GM21717 (cell line): ENCODE measurements at regions not wholly inside any gene's neighbourhood (a gene's known extent, or its start where the extent isn't known, plus 50 kb on each side); places are given as distances from the start of the nearest gene placed in this dataset.

Experiments used
- ATAC-seq: cut with Tn5 transposase; IDR thresholded peaks from one replicate; pipeline ENCODE4 v1.9.1; 2021; ENCODE audit warnings: mild to moderate bottlenecking, moderate library complexity; ENCODE audit not compliant: unreplicated experiment

GRCh38 chr11:33560729-33561128, 139.9 kb downstream of the C11orf91 start:
- ATAC-seq: no peak

GRCh38 chr11:33559567-33559966, 141.1 kb downstream of the C11orf91 start:
- no peak for ATAC-seq

- ATAC-seq: no peak
These were observed 142.5 kb downstream of the C11orf91 start for GRCh38 chr11:33558097-33558496.

- no peak for ATAC-seq
These were observed 143.4 kb downstream of the C11orf91 start for GRCh38 chr11:33557201-33557600.

- no peak for ATAC-seq
These were observed 146.4 kb downstream of the C11orf91 start for GRCh38 chr11:33554219-33554618.

GRCh38 chr11:33553486-33553885, 147.1 kb downstream of the C11orf91 start:
- ATAC-seq: no peak

- no peak for ATAC-seq
These were observed 147.9 kb downstream of the C11orf91 start for GRCh38 chr11:33552756-33553155.

GRCh38 chr11:33551051-33551450, 149.6 kb downstream of the C11orf91 start:
- no peak for ATAC-seq

GRCh38 chr11:33549483-33549882, 151.1 kb downstream of the C11orf91 start:
- no peak for ATAC-seq

GRCh38 chr11:33545931-33546330, 154.7 kb downstream of the C11orf91 start:
- no peak for ATAC-seq

- no peak for ATAC-seq
These were observed 155.8 kb downstream of the C11orf91 start for GRCh38 chr11:33544593-33545373.

- no peak for ATAC-seq
These were observed 156.8 kb downstream of the C11orf91 start for GRCh38 chr11:33543823-33544222.

GRCh38 chr11:33542921-33543320, 157.7 kb downstream of the C11orf91 start:
- ATAC-seq: no peak

GRCh38 chr11:33540946-33541915, 159.4 kb downstream of the C11orf91 start:
- no peak for ATAC-seq

GRCh38 chr11:33540427-33540826, 160.2 kb downstream of the C11orf91 start:
- ATAC-seq: no peak

GRCh38 chr11:33539751-33540150, 160.9 kb downstream of the C11orf91 start:
- ATAC-seq: no peak

GRCh38 chr11:33538726-33539125, 161.9 kb downstream of the C11orf91 start:
- ATAC-seq: no peak

GRCh38 chr11:33536178-33536577, 164.4 kb downstream of the C11orf91 start:
- ATAC-seq: no peak

- no peak for ATAC-seq
These were observed 166.1 kb downstream of the C11orf91 start for GRCh38 chr11:33534575-33534974.

- ATAC-seq: no peak
These were observed 167.1 kb downstream of the C11orf91 start for GRCh38 chr11:33533386-33534052.

GRCh38 chr11:33532720-33533385, 167.8 kb downstream of the C11orf91 start:
- no peak for ATAC-seq
